ENCODE measurements at regions not wholly inside any gene's neighbourhood (a gene's known extent, or its start where the extent isn't known, plus 50 kb on each side); places are given as distances from the start of the nearest gene placed in this dataset.

DNA sequence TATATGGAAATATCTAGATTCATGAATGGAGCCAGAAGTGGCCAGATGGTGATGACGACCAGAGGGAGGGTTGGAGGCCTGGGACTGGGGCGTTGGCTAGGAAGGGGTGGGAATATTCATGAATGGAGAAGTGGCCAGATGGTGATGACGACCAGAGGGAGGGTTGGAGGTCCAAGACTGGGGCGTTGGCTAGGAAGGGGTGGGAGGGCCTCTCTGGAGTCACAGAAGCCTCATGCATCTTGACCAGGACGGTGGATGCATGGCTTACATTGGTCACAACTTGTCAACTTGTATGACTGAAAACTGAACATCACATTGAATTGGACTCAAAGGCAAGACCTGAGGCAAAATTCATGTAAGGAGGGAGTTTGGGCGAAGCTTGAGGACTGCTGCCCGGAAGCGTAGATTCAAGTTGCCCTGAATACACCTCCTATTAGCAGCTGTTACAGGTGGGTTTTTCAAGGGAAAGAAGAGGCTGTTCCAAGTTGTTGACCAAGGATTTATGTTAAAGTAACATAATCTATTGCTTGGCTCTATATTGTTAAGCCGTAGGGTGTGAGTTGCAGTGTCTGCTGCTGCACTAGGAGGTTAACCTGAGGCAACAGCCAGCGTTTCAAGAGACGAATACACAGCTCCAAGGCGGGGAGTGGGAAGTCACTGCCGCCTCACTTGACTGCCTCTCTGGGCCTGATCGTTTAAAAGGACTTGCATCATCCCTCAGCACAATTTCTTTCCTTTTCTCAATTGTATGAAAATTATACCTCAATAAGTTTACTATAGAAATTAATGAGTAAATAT, 55.1 kb upstream of the FAM20C start:
- Histone ChIP-seq H2BK20ac (ENCODE audit: low read length) (no peak overlapping the region), H2BK5ac (ENCODE audit: low read depth, low read length) (no peak overlapping the region), H2BK12ac (ENCODE audit: low read depth, low read length) (peak overlapping the region; percentile 60; the same call in 1 of the 2 replicates), H2AFZ (ENCODE audit: low read length) (no peak overlapping the region), H3K18ac (ENCODE audit: extremely low read depth, low read length) (no peak overlapping the region; the same call in 1 of the 2 replicates), H3K23ac (ENCODE audit: insufficient read length) (no peak overlapping the region), H3K14ac (ENCODE audit: insufficient read length) (no peak overlapping the region), H4K5ac (ENCODE audit: insufficient read length, low read depth, low read length) (no peak overlapping the region), H3K23me2 (ENCODE audit: low read depth, low read length) (no peaks in the 10 kb centered on the region), H3K4me1 (replicated peaks in 1 of 4; ENCODE audit: control insufficient read depth in 3 of 4, insufficient read depth in 4 of 4, low read length in 3 of 4) (peaks cover 0 to 12% (median 8%) of the 10 kb centered on the region in 4 experiments; a peak in 5 of 7 replicates), H3K27me3 (replicated peaks in 1 of 4; ENCODE audit: control insufficient read depth in 3 of 4, extremely low read depth in 1 of 4, insufficient read depth in 3 of 4, low read length in 3 of 4) (no peaks in the 10 kb centered on the region; a peak in 2 of 7 replicates), H4K20me1 (replicated peaks in 1 of 2; ENCODE audit: control insufficient read depth in 1 of 2, insufficient read depth in 2 of 2, low read length in 2 of 2) (no peaks in the 10 kb centered on the region), H4K8ac (ENCODE audit: extremely low read depth, insufficient read depth, low read length) (no peak overlapping the region), H2BK15ac (ENCODE audit: low read length) (peak overlapping the region; percentile 92; the same call in 1 of the 2 replicates), H3K27ac (ENCODE audit: low read depth, low read length) (no peak overlapping the region), H2BK120ac (replicated peaks; ENCODE audit: low read depth, low read length) (no peak overlapping the region), H3K56ac (replicated peaks; ENCODE audit: insufficient read length, low read depth, low read length) (no peak overlapping the region), H3K36me3 (ENCODE audit: control insufficient read depth in 2 of 4, insufficient read depth in 4 of 4, low read length in 3 of 4) (no peaks in the 10 kb centered on the region), H3K9me3 (ENCODE audit: insufficient read depth in 2 of 2, low read depth in 1 of 2, low read length in 1 of 2) (no peaks in the 10 kb centered on the region), H3K4ac (replicated peaks; ENCODE audit: insufficient read length, low read depth, low read length) (no peak overlapping the region), H3K79me1 (ENCODE audit: low read depth, low read length) (no peaks in the 10 kb centered on the region), H3K9ac (replicated peaks in 1 of 4; ENCODE audit: extremely low read depth in 1 of 4, low read depth in 3 of 4, low read length in 3 of 4) (no peak overlapping the region), H4K91ac (replicated peaks; ENCODE audit: insufficient read length, low read length) (no peak overlapping the region), H3K4me2 (ENCODE audit: insufficient read depth in 1 of 2, low read depth in 2 of 2, low read length in 2 of 2) (no peak overlapping the region), H3K4me3 (ENCODE audit: extremely low read depth in 1 of 4, insufficient read depth in 2 of 4, low read depth in 3 of 4, low read length in 4 of 4) (no peak overlapping the region), H3K79me2 (ENCODE audit: control insufficient read depth in 1 of 2, insufficient read depth in 2 of 2, low read length in 2 of 2) (no peaks in the 10 kb centered on the region), H2AK5ac (ENCODE audit: low read depth, low read length) (no peak overlapping the region)
- no peak for DNase-seq (ENCODE audit: low read depth in 1 of 2, low spot score in 2 of 2)
- POLR2A ChIA-PET (ENCODE audit: partially characterized antibody) = interaction anchor here (0.9 to 1.4 kb wide), 3 partner anchors 10 to 56 kb away, joined by 3 read pairs; partner anchors contain the start of gene FAM20C
- 80% methylated on average over 14 of the region's 14 CpGs; no CpG with 5 or more reads in 1 of the 2 experiments for WGBS, 2 experiments (ENCODE audit: extremely low coverage in 1 of 2, insufficient coverage in 1 of 2, insufficient read length in 1 of 2, insufficient replicate concordance in 2 of 2, low coverage in 1 of 2, low lambda C conversion rate in 2 of 2, missing lambda C conversion rate in 1 of 2)
- no peak for FAIRE-seq
- CTCF ChIA-PET (ENCODE audit: partially characterized antibody) = no interaction called here
- TF ChIP-seq, protein P1, sequence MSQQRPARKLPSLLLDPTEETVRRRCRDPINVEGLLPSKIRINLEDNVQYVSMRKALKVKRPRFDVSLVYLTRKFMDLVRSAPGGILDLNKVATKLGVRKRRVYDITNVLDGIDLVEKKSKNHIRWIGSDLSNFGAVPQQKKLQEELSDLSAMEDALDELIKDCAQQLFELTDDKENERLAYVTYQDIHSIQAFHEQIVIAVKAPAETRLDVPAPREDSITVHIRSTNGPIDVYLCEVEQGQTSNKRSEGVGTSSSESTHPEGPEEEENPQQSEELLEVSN (IDR thresholded peaks at IDR 0.05) = no peak
- no peak for TF ChIP-seq BCL11A (IDR thresholded peaks at IDR 0.05; ENCODE audit: low read depth in 2 of 2, low read length in 2 of 2)
- TF ChIP-seq, protein P2, sequence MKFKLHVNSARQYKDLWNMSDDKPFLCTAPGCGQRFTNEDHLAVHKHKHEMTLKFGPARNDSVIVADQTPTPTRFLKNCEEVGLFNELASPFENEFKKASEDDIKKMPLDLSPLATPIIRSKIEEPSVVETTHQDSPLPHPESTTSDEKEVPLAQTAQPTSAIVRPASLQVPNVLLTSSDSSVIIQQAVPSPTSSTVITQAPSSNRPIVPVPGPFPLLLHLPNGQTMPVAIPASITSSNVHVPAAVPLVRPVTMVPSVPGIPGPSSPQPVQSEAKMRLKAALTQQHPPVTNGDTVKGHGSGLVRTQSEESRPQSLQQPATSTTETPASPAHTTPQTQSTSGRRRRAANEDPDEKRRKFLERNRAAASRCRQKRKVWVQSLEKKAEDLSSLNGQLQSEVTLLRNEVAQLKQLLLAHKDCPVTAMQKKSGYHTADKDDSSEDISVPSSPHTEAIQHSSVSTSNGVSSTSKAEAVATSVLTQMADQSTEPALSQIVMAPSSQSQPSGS (IDR thresholded peaks at IDR 0.05; ENCODE audit: low read length) = no peak
- no peak for TF ChIP-seq CBX5 (IDR thresholded peaks at IDR 0.05; ENCODE audit: low read depth, low read length)
- no peak for TF ChIP-seq SIRT6 (IDR thresholded peaks at IDR 0.05; ENCODE audit: low read length)
- no peak for TF ChIP-seq CHD1 (IDR thresholded peaks at IDR 0.05; ENCODE audit: low read depth, low read length)
- no peak for TF ChIP-seq TAF7 (optimal IDR thresholded peaks at IDR 0.05; ENCODE audit: borderline replicate concordance, low read depth, low read length)
- TF ChIP-seq CTBP2 (IDR thresholded peaks at IDR 0.05; ENCODE audit: borderline replicate concordance, insufficient read depth, insufficient read length, low read length) = no peak
- TF ChIP-seq KDM5A (IDR thresholded peaks at IDR 0.05; ENCODE audit: low read length) = no peak
- TF ChIP-seq KDM4A (IDR thresholded peaks at IDR 0.05; ENCODE audit: low read depth, low read length, severe bottlenecking) = no peak

Data from H1 (cell line).